NCI-H1417 (cell line): ENCODE measurements at regions not wholly inside any gene's neighbourhood (a gene's known extent, or its start where the extent isn't known, plus 50 kb on each side); places are given as distances from the start of the nearest gene placed in this dataset.

Experiments
- DNase-seq, 3 experiments: peaks; one replicate each; lab custom pipeline; 2025; lab: John Stamatoyannopoulos, UW

GRCh38 chr9:115615821-115616665 is 498.1 kb upstream of the TNC start:
- no peak for DNase-seq

GRCh38 chr9:115616666-115617239 is 498.8 kb upstream of the TNC start:
- no peak for DNase-seq

- DNase-seq, result no peak
Measured at GRCh38 chr9:115625251-115625650, 507.3 kb upstream of the TNC start.

- no peak for DNase-seq
Measured at GRCh38 chr9:115625954-115626353, 508.0 kb upstream of the TNC start.

GRCh38 chr9:115627511-115627910 is 509.6 kb upstream of the TNC start:
- no peak for DNase-seq

- no peak for DNase-seq
Measured at GRCh38 chr9:115628426-115628825, 510.5 kb upstream of the TNC start.

- no peak for DNase-seq
Measured at GRCh38 chr9:115629879-115630840, 512.2 kb upstream of the TNC start.

- no peak for DNase-seq
Measured at GRCh38 chr9:115632391-115632790, 514.4 kb upstream of the TNC start.

GRCh38 chr9:115633104-115633503 is 515.1 kb upstream of the TNC start:
- no peak for DNase-seq

- DNase-seq, result no peak
Measured at GRCh38 chr9:115635680-115636383, 517.8 kb upstream of the PAPPA start.

GRCh38 chr9:115636596-115636995 is 517.0 kb upstream of the PAPPA start:
- no peak for DNase-seq

- no peak for DNase-seq
Measured at GRCh38 chr9:115637661-115638060, 515.9 kb upstream of the PAPPA start.

- DNase-seq, result no peak
Measured at GRCh38 chr9:115640887-115641286, 512.7 kb upstream of the PAPPA start.

- no peak for DNase-seq
Measured at GRCh38 chr9:115642285-115642684, 511.3 kb upstream of the PAPPA start.

GRCh38 chr9:115643948-115644727 is 509.5 kb upstream of the PAPPA start:
- no peak for DNase-seq

- DNase-seq, result no peak
Measured at GRCh38 chr9:115649991-115650472, 503.6 kb upstream of the PAPPA start.

- DNase-seq, result no peak
Measured at GRCh38 chr9:115650768-115651167, 502.8 kb upstream of the PAPPA start.

GRCh38 chr9:115651461-115651860 is 502.1 kb upstream of the PAPPA start:
- no peak for DNase-seq

GRCh38 chr9:115653171-115653606 is 500.4 kb upstream of the PAPPA start:
- no peak for DNase-seq

GRCh38 chr9:115657695-115658094 is 495.9 kb upstream of the PAPPA start:
- no peak for DNase-seq

- no peak for DNase-seq
Measured at GRCh38 chr9:115665519-115665918, 488.1 kb upstream of the PAPPA start.
